ENCODE measurements at regions not wholly inside any gene's neighbourhood (a gene's known extent, or its start where the extent isn't known, plus 50 kb on each side); places are given as distances from the start of the nearest gene placed in this dataset.

DNA sequence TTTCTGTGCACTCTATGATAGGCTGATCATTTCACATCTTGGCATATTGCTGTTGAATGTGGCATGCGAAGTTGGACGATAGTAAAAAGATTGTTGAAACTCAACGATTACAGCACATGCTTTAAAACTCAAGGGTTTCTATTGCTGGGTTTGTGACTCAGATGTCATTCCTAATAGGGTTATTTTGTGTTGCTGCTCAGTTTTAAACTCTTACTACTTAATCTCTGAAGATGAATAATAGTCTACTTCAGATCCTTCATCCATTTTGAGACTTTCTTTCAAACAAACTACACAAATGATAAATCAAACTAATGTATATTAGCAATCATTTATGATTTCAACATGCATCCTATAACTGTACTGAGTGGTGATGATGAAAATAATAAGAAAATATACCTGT lies 71.3 kb upstream of the MBNL1 start:
- H3K23ac ChIP-seq (ENCODE audit: insufficient read length, low read depth, low read length) = no peak overlapping the region
- H2BK15ac ChIP-seq (ENCODE audit: low read depth, low read length) = no peak overlapping the region
- no peak for DNase-seq
- H3K4me2 ChIP-seq (ENCODE audit: insufficient read depth, insufficient read length, low read length) = no peak overlapping the region
- no CpG with 5 or more reads among the region's 3 CpGs for WGBS (ENCODE audit: extremely low coverage, insufficient read length, low lambda C conversion rate)
- no peak overlapping the region for H4K91ac ChIP-seq (ENCODE audit: insufficient read length, low read depth, low read length)
- H2BK120ac ChIP-seq (ENCODE audit: low read depth, low read length, poor library complexity, severe bottlenecking) = no peak overlapping the region
- H3K4ac ChIP-seq (ENCODE audit: low read depth, low read length) = no peak overlapping the region
- Mint-ChIP-seq H3K4me1 (peaks cover 0 to 7% of the 10 kb centered on the region in 2 experiments; a peak in 2 of 4 replicates), H3K4me3 (no peak overlapping the region), H3K27me3 (ENCODE audit: low read depth) (no peaks in the 10 kb centered on the region), H3K36me3 (ENCODE audit: insufficient read depth in 1 of 3, low read depth in 3 of 3) (no peaks in the 10 kb centered on the region), H3K9me3 (no peaks in the 10 kb centered on the region), H3K27ac (no peak overlapping the region)
- no peak overlapping the region for H2BK20ac ChIP-seq (ENCODE audit: low read depth, low read length, poor library complexity, severe bottlenecking)
- no peak overlapping the region for H4K8ac ChIP-seq (replicated peaks; ENCODE audit: insufficient read length, low read depth, low read length)
- TF ChIP-seq, protein P1, sequence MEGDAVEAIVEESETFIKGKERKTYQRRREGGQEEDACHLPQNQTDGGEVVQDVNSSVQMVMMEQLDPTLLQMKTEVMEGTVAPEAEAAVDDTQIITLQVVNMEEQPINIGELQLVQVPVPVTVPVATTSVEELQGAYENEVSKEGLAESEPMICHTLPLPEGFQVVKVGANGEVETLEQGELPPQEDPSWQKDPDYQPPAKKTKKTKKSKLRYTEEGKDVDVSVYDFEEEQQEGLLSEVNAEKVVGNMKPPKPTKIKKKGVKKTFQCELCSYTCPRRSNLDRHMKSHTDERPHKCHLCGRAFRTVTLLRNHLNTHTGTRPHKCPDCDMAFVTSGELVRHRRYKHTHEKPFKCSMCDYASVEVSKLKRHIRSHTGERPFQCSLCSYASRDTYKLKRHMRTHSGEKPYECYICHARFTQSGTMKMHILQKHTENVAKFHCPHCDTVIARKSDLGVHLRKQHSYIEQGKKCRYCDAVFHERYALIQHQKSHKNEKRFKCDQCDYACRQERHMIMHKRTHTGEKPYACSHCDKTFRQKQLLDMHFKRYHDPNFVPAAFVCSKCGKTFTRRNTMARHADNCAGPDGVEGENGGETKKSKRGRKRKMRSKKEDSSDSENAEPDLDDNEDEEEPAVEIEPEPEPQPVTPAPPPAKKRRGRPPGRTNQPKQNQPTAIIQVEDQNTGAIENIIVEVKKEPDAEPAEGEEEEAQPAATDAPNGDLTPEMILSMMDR (conservative IDR thresholded peaks at IDR 0.05) = no peak
- H2AK5ac ChIP-seq (ENCODE audit: insufficient read length, low read length) = no peak overlapping the region
- no peak overlapping the region for H4K5ac ChIP-seq (ENCODE audit: insufficient read length, low read depth, low read length)
- H3K56ac ChIP-seq (ENCODE audit: insufficient read length, low read depth, low read length) = no peak overlapping the region
- H3K18ac ChIP-seq (ENCODE audit: insufficient read length, low read depth, low read length) = no peak overlapping the region
- no peak overlapping the region for H2BK12ac ChIP-seq (ENCODE audit: insufficient read length, low read depth, low read length)
- no peaks in the 10 kb centered on the region for H3K23me2 ChIP-seq (ENCODE audit: insufficient read length, low read depth, low read length, poor library complexity, severe bottlenecking)
- H3K4me1 ChIP-seq (ENCODE audit: insufficient read depth, low read length) = no peaks in the 10 kb centered on the region
- H3K27me3 ChIP-seq (ENCODE audit: insufficient read depth, low read length) = no peaks in the 10 kb centered on the region
- no peaks in the 10 kb centered on the region for H3K79me1 ChIP-seq (ENCODE audit: insufficient read depth, low read depth, low read length, poor library complexity, severe bottlenecking)
- no peak overlapping the region for H2AFZ ChIP-seq (ENCODE audit: low read length)
- H3K9me3 ChIP-seq (ENCODE audit: control insufficient read depth, low read depth, low read length) = no peaks in the 10 kb centered on the region
- H3K9ac ChIP-seq (ENCODE audit: extremely low read depth, insufficient read length, low read length) = no peak overlapping the region
- H4K20me1 ChIP-seq (ENCODE audit: control insufficient read depth, insufficient read depth, insufficient read length) = no peaks in the 10 kb centered on the region
- H3T11ph ChIP-seq (ENCODE audit: low read length) = no peak overlapping the region
- no peak overlapping the region for H3K27ac ChIP-seq (ENCODE audit: insufficient read length, low read depth, low read length)
- H2BK5ac ChIP-seq (ENCODE audit: insufficient read length, low read length) = no peak overlapping the region
- H3K14ac ChIP-seq (ENCODE audit: insufficient read depth, low read length) = no peak overlapping the region
- H3K79me2 ChIP-seq (ENCODE audit: insufficient read depth, low read length) = no peaks in the 10 kb centered on the region

Measured in H9 (cell line).